ENCODE measurements at regions not wholly inside any gene's neighbourhood (a gene's known extent, or its start where the extent isn't known, plus 50 kb on each side); places are given as distances from the start of the nearest gene placed in this dataset.

- TF ChIP-seq CTCF (IDR thresholded peaks at IDR 0.05) (no peak), POLR2A (IDR thresholded peaks at IDR 0.05) (no peak)
These were observed 436.0 kb downstream of the TMEM38B start for GRCh38 chr9:106130374-106130773.

All from Peyer's patch (tissue), 4 donors.